KBM-7 (cell line): ENCODE measurements at regions not wholly inside any gene's neighbourhood (a gene's known extent, or its start where the extent isn't known, plus 50 kb on each side); places are given as distances from the start of the nearest gene placed in this dataset.
"Not testable (repeated sequence)": the region's sequence is repeated elsewhere in the genome, so short reads cannot be mapped to it uniquely, and the experiment has no call there.

ENCODE experiments used
- DNase-seq: peaks from one replicate; pipeline ENCODE4 v3.0.0-alpha.2; 2015
- in situ Hi-C: fragments of 300-500 bp; cut with MboI; formaldehyde crosslinking; loops from 2 replicates; pipeline ENCODE4 v1.14.3; 2020; ENCODE audit warnings: low sequenced_read_pairs, low pct_unique_long_range_greater_than_20kb, mixed read lengths

DNA sequence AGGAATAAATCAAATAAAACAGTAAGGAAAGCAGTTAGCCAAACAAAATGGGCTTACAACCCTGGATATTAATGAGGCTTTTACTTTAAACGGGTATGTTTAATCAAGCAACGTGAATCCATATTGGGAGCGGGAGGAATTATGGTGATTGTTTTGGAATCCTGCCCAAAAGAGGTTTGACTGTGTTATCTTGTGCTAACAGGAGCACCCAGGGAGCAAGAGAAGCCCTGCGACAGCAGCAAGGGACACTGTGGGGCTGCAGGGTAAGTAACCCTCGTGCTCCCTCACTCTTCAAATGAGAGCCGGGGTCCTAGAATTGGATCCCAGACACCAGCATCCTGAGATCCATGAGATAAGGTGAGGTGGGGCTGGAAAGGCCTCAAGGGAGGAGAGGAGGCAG, 72.6 kb upstream of the PGBD5 start:
- in situ Hi-C loops, result no loop called here
- no peak for DNase-seq

GRCh38 chr1:230496451-230496850, 70.3 kb upstream of the PGBD5 start:
- in situ Hi-C loops, result no loop called here
- no peak for DNase-seq

DNA sequence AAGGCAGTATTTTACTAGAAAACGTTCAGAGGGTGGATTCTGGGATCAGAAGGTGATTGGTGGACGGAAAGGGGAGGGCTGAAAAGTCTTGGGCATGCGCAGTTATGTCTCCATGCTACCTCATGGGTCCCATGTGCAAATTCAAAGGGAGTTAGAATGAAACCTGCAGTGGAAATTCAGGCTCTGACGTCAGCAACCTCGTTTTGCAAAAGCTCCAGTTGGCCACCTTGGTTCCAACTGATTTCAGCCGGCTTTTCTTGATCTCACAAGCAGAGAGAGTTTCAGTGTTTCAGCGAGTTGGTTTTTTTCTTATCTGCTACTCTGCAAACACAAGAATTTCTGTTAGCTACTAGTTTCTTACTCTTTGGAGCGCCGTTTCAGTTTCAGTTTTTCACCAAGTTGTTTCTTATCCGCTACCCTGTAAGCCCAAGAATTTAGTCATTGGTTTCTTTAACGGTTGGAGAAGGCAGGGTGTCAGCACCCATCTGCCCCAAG, 69.8 kb upstream of the PGBD5 start:
- in situ Hi-C loops, result no loop called here
- DNase-seq, result no peak

- in situ Hi-C loops, result no loop called here
- no peak for DNase-seq
Observed at GRCh38 chr1:230495076-230495475, 68.9 kb upstream of the PGBD5 start.

DNA sequence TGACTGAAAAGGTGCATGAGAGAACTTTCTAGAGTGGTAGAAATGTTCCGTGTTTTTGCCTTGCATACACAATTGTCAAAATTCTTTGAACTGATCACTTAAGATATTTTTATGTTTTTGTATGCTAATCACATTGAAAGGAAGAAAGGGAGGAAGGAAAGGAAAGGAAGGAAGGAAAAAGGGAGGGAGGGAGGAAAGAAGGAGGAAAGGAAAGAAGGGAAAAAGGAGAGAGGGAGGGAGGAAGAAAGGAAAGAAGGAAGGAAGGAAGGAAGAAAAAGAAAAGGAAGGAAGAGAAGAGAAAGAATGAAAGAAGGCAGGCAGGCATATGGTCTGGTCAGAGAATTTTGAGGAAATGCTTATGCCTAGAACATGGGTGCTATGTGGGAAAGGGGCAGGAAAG, 68.4 kb upstream of the PGBD5 start:
- no peak for DNase-seq
- in situ Hi-C loops, result no loop called here

DNA sequence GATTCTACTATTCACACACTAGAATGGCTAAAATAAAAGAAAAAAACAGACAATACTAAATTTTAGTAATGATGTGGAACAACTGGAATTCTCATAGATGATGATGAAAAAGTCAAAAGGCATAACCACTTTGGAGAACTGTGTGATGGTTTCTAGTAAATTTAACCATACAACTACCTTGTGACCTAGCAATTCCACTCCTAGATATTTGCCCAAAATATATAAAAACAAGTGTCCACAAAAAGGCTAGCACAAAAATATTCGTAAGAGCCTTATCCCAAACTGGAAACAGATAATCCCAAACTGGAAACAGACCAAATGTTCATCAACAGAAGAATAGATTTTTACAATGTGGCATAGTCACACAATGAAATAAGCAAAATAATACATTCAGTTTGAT, 67.9 kb upstream of the PGBD5 start:
- DNase-seq, result no peak
- in situ Hi-C loops, result no loop called here

GRCh38 chr1:230493264-230493663, 67.1 kb upstream of the PGBD5 start:
- DNase-seq, result no peak
- in situ Hi-C loops, result no loop called here

- in situ Hi-C loops, result no loop called here
- no peak for DNase-seq
Observed at GRCh38 chr1:230490436-230490835, 64.3 kb upstream of the PGBD5 start.

GRCh38 chr1:230487773-230488428, 61.8 kb upstream of the PGBD5 start:
- in situ Hi-C loops, result no loop called here
- DNase-seq, result no peak

- in situ Hi-C loops, result no loop called here
- DNase-seq, result no peak
Observed at GRCh38 chr1:230476622-230477003, 50.5 kb upstream of the PGBD5 start.

DNA sequence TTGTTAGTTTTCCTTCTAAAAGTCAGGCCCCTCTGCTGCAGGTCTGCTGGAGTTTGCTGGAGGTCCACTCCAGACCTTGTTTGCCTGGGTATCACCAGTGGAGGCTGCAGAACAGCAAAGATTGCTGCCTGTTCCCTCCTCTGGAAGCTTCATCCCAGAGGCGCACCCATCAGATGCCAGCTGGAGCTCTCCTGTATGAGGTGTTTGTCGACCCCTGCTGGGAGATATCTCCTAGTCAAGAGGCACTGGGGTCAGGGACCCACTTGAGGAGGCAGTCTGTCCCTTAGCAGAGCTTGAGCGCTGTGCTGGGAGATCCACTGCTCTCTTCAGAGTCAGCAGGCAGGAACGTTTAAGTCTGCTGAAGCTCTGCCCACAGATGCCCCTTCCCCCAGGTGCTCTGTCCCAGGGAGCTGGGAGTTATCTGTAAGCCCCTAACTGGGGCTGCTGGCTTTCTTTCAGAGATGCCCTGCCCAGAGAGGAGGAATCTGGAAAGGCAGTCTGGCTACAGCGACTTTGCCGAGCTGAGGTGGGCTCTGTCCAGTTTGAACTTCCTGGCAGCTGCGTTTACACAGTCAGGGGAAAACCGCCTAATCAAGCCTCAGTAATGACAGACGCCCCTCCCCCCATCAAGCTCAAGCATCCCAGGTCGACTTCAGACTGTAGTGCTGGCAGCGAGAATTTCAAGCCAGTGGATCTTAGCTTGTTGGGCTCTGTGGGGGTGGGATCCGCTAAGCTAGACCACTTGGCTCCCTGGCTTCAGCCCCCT, 49.9 kb upstream of the PGBD5 start:
- DNase-seq, in situ Hi-C loops: not testable (repeated sequence)
